RWPE2 (cell line): ENCODE measurements at regions not wholly inside any gene's neighbourhood (a gene's known extent, or its start where the extent isn't known, plus 50 kb on each side); places are given as distances from the start of the nearest gene placed in this dataset.
A peak's percentile ranks its signal among the peaks of the same experiment; 100 is the strongest.

Experiments
- ATAC-seq: fragments of 200-7000 bp; cut with Tn5 transposase; 3 replicates; pipeline ENCODE4 v1.9.1; 2021; ENCODE audit warnings: low read depth
- DNase-seq: peaks from one replicate; pipeline ENCODE4 v3.0.0-alpha.2; 2020; ENCODE audit warnings: low spot score
- H3K27ac ChIP-seq: fragments of 450-650 bp; 2 replicates; pipeline ENCODE4 v1.5.1; 2017; ENCODE audit warnings: mild to moderate bottlenecking; ENCODE audit not compliant: poor library complexity, severe bottlenecking
- H3K27me3 ChIP-seq: fragments of 250-450 bp; sonication (Bioruptor Pico); 2 replicates; pipeline ENCODE4 v1.5.1; 2021; ENCODE audit warnings: mild to moderate bottlenecking, moderate library complexity; ENCODE audit not compliant: insufficient read depth, poor library complexity, severe bottlenecking
- H3K36me3 ChIP-seq: fragments of 250-450 bp; sonication (Bioruptor Pico); 2 replicates; pipeline ENCODE4 v1.5.1; 2020; ENCODE audit warnings: low read depth, mild to moderate bottlenecking, moderate library complexity
- H3K4me1 ChIP-seq: fragments of 250-450 bp; sonication (Bioruptor Pico); 2 replicates; pipeline ENCODE4 v1.5.1; 2021; ENCODE audit warnings: mild to moderate bottlenecking, moderate library complexity; ENCODE audit not compliant: insufficient read depth, poor library complexity, severe bottlenecking
- H3K4me3 ChIP-seq: fragments of 250-450 bp; sonication (Bioruptor Pico); 2 replicates; pipeline ENCODE4 v1.5.1; 2021; ENCODE audit warnings: mild to moderate bottlenecking, moderate library complexity; ENCODE audit not compliant: severe bottlenecking
- H3K9me3 ChIP-seq: fragments of 250-450 bp; sonication (Bioruptor Pico); 2 replicates; pipeline ENCODE4 v1.5.1; 2021; ENCODE audit warnings: mild to moderate bottlenecking, moderate library complexity; ENCODE audit not compliant: severe bottlenecking
- TF ChIP-seq, protein P1 (sequence below): fragments of 450-650 bp; IDR thresholded peaks from one replicate; pipeline ENCODE4 v1.5.1; 2017; ENCODE audit warnings: mild to moderate bottlenecking, moderate library complexity; ENCODE audit not compliant: poor library complexity, severe bottlenecking

DNA sequence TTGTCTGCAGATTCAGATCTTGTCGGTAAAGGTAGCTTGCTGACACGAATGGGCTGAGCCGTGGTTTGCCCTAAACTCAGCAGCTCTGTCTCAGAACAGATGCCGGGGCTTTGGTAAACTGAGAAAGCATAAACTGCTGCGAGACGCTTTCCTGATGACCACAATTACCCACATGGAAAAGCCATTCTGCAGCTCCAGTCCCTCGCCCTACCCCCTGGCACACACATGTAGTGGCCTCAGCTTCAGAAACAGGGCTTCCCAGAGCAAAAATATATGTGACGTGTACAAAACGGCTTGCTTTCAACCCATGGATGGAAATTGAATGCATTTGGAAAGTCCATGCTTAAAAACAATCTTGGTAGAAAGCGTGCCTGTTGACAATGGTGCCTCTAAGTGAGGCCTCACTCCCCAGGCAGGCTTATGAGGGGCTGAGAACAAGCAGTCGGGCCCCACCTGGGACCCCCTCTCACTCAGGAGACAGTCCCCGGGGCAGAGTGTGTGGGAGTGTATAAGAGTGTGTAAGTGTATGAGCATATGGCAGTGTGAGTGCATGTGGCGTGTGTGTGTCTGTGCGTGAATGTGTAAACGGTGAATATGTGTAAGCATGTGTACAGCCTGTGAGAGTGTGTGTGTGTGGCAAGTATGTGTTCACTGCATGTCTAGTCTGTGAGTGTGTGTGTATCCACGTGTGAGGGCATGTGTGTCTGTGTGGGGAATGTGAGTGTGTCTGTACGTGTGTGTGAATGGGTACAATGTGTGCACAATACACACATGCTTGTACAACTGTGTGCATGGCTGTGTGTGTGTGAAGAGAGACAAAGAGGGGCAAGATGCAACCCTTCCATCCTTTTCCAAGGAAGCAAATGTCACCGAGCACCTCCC, 88.2 kb upstream of the SMIM23 start:
- ATAC-seq (no peak), DNase-seq (peak; percentile 40)
- Histone ChIP-seq H3K9me3 (no peaks in the 10 kb centered on the region), H3K27ac (no peak overlapping the region), H3K4me3 (no peak overlapping the region), H3K27me3 (peaks cover 5% of the 10 kb centered on the region), H3K4me1 (no peaks in the 10 kb centered on the region), H3K36me3 (no peaks in the 10 kb centered on the region)
- TF ChIP-seq, protein P1, sequence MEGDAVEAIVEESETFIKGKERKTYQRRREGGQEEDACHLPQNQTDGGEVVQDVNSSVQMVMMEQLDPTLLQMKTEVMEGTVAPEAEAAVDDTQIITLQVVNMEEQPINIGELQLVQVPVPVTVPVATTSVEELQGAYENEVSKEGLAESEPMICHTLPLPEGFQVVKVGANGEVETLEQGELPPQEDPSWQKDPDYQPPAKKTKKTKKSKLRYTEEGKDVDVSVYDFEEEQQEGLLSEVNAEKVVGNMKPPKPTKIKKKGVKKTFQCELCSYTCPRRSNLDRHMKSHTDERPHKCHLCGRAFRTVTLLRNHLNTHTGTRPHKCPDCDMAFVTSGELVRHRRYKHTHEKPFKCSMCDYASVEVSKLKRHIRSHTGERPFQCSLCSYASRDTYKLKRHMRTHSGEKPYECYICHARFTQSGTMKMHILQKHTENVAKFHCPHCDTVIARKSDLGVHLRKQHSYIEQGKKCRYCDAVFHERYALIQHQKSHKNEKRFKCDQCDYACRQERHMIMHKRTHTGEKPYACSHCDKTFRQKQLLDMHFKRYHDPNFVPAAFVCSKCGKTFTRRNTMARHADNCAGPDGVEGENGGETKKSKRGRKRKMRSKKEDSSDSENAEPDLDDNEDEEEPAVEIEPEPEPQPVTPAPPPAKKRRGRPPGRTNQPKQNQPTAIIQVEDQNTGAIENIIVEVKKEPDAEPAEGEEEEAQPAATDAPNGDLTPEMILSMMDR = no peak

GRCh38 chr5:171700318-171700912, 85.2 kb upstream of the SMIM23 start:
- no peak for ATAC-seq
- Histone ChIP-seq H3K36me3 (no peaks in the 10 kb centered on the region), H3K27me3 (peaks cover 5% of the 10 kb centered on the region), H3K4me1 (no peaks in the 10 kb centered on the region), H3K27ac (no peak overlapping the region), H3K9me3 (no peaks in the 10 kb centered on the region), H3K4me3 (no peak overlapping the region)
- no peak for DNase-seq
- TF ChIP-seq, protein P1 = no peak

DNA sequence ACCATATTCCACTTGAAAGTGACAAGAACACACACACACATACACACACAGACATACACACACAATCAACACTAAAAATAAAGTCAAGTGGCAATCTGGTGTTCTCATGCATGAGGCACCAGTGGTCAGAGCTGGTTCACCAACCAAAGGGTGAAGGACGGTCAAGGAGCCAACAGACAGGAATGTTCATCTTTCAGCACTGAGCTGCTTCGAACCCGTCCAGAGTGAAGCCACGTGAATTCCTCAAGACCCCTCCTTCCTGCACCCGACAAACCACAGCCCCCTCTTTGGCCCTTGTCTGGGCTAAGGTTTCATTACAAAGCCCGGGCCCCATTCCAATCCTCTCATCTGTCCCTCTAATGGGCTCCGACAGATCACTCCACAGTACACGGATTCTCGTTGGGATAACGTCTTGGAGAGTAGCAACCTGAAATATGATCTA, 84.5 kb upstream of the SMIM23 start:
- no peaks in the 10 kb centered on the region for H3K4me1 ChIP-seq
- H3K4me3 ChIP-seq = no peak overlapping the region
- peak; percentile 46; the same call in 1 of the 3 replicates for ATAC-seq
- no peak overlapping the region for H3K27ac ChIP-seq
- DNase-seq = peak; percentile 22
- TF ChIP-seq, protein P1 = no peak
- H3K36me3 ChIP-seq = no peaks in the 10 kb centered on the region
- H3K27me3 ChIP-seq = peaks cover 5% of the 10 kb centered on the region
- H3K9me3 ChIP-seq = no peaks in the 10 kb centered on the region

- no peak for ATAC-seq
- Histone ChIP-seq H3K36me3 (no peaks in the 10 kb centered on the region), H3K27me3 (peaks cover 5% of the 10 kb centered on the region), H3K4me1 (no peaks in the 10 kb centered on the region), H3K9me3 (no peaks in the 10 kb centered on the region), H3K4me3 (no peak overlapping the region), H3K27ac (no peak overlapping the region)
- TF ChIP-seq, protein P1 = no peak
- DNase-seq = no peak
Observed at GRCh38 chr5:171702135-171702770, 83.4 kb upstream of the SMIM23 start.
